Activated effector memory CD4-positive, alpha-beta T cell treated with anti-CD3 and anti-CD28 coated beads, Interleukin-2, amount 50 U/mL, for 16 hours (primary cell): ENCODE measurements at regions not wholly inside any gene's neighbourhood (a gene's known extent, or its start where the extent isn't known, plus 50 kb on each side); places are given as distances from the start of the nearest gene placed in this dataset.
"Not testable (repeated sequence)": the region's sequence is repeated elsewhere in the genome, so short reads cannot be mapped to it uniquely, and the experiment has no call there.

ENCODE experiments used
- DNase-seq: peaks from one replicate; pipeline ENCODE4 v3.0.0-alpha.2; 2020

- no peak for DNase-seq
These were observed 789.7 kb upstream of the RAB6C start for GRCh38 chr2:129189617-129190319.

GRCh38 chr2:129190494-129190893 lies 789.0 kb upstream of the RAB6C start:
- DNase-seq: no peak

GRCh38 chr2:129191530-129191929 lies 787.9 kb upstream of the RAB6C start:
- no peak for DNase-seq

- no peak for DNase-seq
These were observed 787.3 kb upstream of the RAB6C start for GRCh38 chr2:129192117-129192516.

- no peak for DNase-seq
These were observed 786.6 kb upstream of the RAB6C start for GRCh38 chr2:129192841-129193253.

GRCh38 chr2:129193961-129194360 lies 785.5 kb upstream of the RAB6C start:
- DNase-seq: no peak

GRCh38 chr2:129199501-129199900 lies 780.0 kb upstream of the RAB6C start:
- DNase-seq: no peak

- DNase-seq: no peak
These were observed 777.8 kb upstream of the RAB6C start for GRCh38 chr2:129201696-129202095.

- DNase-seq: no peak
These were observed 776.1 kb upstream of the RAB6C start for GRCh38 chr2:129203331-129203730.

- not testable (repeated sequence) for DNase-seq
These were observed 774.9 kb upstream of the RAB6C start for GRCh38 chr2:129204581-129204980.

GRCh38 chr2:129205176-129205575 lies 774.3 kb upstream of the RAB6C start:
- DNase-seq: no peak

- DNase-seq: no peak
These were observed 773.7 kb upstream of the RAB6C start for GRCh38 chr2:129205766-129206165.

GRCh38 chr2:129212299-129212958 lies 767.0 kb upstream of the RAB6C start:
- DNase-seq: no peak

- no peak for DNase-seq
These were observed 755.4 kb upstream of the RAB6C start for GRCh38 chr2:129224022-129224421.

GRCh38 chr2:129224486-129224885 lies 755.0 kb upstream of the RAB6C start:
- DNase-seq: no peak

- no peak for DNase-seq
These were observed 750.3 kb upstream of the RAB6C start for GRCh38 chr2:129229196-129229595.

GRCh38 chr2:129229830-129230441 lies 749.5 kb upstream of the RAB6C start:
- DNase-seq: no peak

GRCh38 chr2:129231924-129232323 lies 747.5 kb upstream of the RAB6C start:
- no peak for DNase-seq

- DNase-seq: no peak
These were observed 746.3 kb upstream of the RAB6C start for GRCh38 chr2:129233166-129233565.

GRCh38 chr2:129233751-129234406 lies 745.6 kb upstream of the RAB6C start:
- DNase-seq: no peak

GRCh38 chr2:129236601-129237000 lies 742.9 kb upstream of the RAB6C start:
- DNase-seq: no peak

- DNase-seq: no peak
These were observed 741.3 kb upstream of the RAB6C start for GRCh38 chr2:129237966-129238725.

GRCh38 chr2:129239141-129239540 lies 740.3 kb upstream of the RAB6C start:
- no peak for DNase-seq
